ENCODE measurements at regions not wholly inside any gene's neighbourhood (a gene's known extent, or its start where the extent isn't known, plus 50 kb on each side); places are given as distances from the start of the nearest gene placed in this dataset.

DNA sequence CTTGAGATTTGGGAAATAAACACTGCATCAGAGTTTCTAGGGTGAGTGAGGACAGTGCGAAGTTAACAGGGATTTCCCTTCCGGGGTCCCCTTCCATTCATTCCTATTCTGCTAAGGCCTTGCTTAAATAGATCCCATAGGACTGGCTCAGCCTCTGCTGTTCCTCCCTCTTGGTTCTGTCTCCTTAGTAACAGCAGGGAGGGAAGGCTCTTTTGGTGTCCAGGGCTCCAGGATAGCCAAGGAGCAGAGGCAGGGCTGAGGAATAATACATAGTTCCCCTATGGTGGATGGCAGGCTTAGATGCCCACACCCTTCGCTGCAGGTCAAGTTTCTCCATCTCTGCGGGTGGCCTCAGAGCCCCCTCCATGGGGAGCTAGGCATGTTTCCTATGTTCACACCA is 591.7 kb downstream of the ACTL7B start:
- ATAC-seq (ENCODE audit: low read depth) (no peak), DNase-seq (no peak)
- Histone ChIP-seq H3K9me1 (ENCODE audit: insufficient read depth, low read length) (no peaks in the 10 kb centered on the region), H3K9me3 (ENCODE audit: control insufficient read depth, insufficient read depth, low read length) (no peaks in the 10 kb centered on the region), H4K91ac (ENCODE audit: insufficient read depth, low read depth, low read length) (no peak overlapping the region), H3K4me2 (ENCODE audit: low read depth, low read length) (no peak overlapping the region), H3K36me3 (ENCODE audit: control insufficient read depth, insufficient read depth, low read length) (no peaks in the 10 kb centered on the region), H2BK15ac (ENCODE audit: low read depth, low read length) (no peak overlapping the region), H3K9ac (ENCODE audit: low read depth, low read length) (no peak overlapping the region), H3K14ac (replicated peaks; ENCODE audit: low read depth, low read length) (no peak overlapping the region), H3K27me3 (ENCODE audit: control insufficient read depth, insufficient read depth, low read length) (no peaks in the 10 kb centered on the region), H3K79me1 (ENCODE audit: low read depth in 1 of 2, low read length in 2 of 2) (no peaks in the 10 kb centered on the region), H3K56ac (ENCODE audit: extremely low read depth, insufficient read depth, low read length) (no peak overlapping the region), H2AK9ac (replicated peaks; ENCODE audit: low read depth, low read length, poor library complexity) (no peak overlapping the region), H3K18ac (ENCODE audit: low read depth, low read length) (no peak overlapping the region), H4K20me1 (ENCODE audit: insufficient read depth, low read length) (no peaks in the 10 kb centered on the region), H3K4ac (ENCODE audit: low read depth, low read length) (no peak overlapping the region), H3K23ac (ENCODE audit: low read depth, low read length) (no peak overlapping the region), H4K5ac (ENCODE audit: low read depth, low read length) (no peak overlapping the region), H3K27ac (ENCODE audit: insufficient read depth, low read length) (no peak overlapping the region), H4K8ac (ENCODE audit: low read depth in 2 of 2, low read length in 2 of 2) (no peak overlapping the region), H2AFZ (replicated peaks; ENCODE audit: low read length, poor library complexity) (no peak overlapping the region), H2AK5ac (ENCODE audit: low read depth, low read length) (no peak overlapping the region), H3K4me3 (ENCODE audit: insufficient read depth, low read depth, low read length) (no peak overlapping the region), H2BK20ac (ENCODE audit: low read depth, low read length) (no peak overlapping the region), H2BK120ac (ENCODE audit: low read depth, low read length) (no peak overlapping the region), H2BK5ac (ENCODE audit: low read depth, low read length, poor library complexity, severe bottlenecking) (no peak overlapping the region), H3K4me1 (ENCODE audit: control insufficient read depth, insufficient read depth, low read length) (no peaks in the 10 kb centered on the region; the same call in 1 of the 2 replicates)
- CTCF ChIA-PET = no interaction called here
- no TSS peak for BruUV-seq (replicated peaks)
- intact Hi-C loops (cut with micrococcal nuclease) = no loop called here
- dilution Hi-C loops (cut with HindIII; ENCODE audit: low sequenced_read_pairs, unreplicated experiment) = no loop called here
- TF ChIP-seq BHLHE40 (IDR thresholded peaks at IDR 0.05; ENCODE audit: low read depth, low read length) (no peak), RFX5 (IDR thresholded peaks at IDR 0.05; ENCODE audit: low read depth, low read length) (no peak), NFE2L2 (IDR thresholded peaks at IDR 0.05; ENCODE audit: low read depth, low read length) (no peak), MAFK (IDR thresholded peaks at IDR 0.05; ENCODE audit: low read depth, low read length) (no peak), FOS (IDR thresholded peaks at IDR 0.05; ENCODE audit: low read depth, low read length) (no peak), CHD1 (IDR thresholded peaks at IDR 0.05; ENCODE audit: low read depth, low read length) (no peak), CEBPB (IDR thresholded peaks at IDR 0.05; ENCODE audit: low read depth, low read length) (no peak), MXI1 (IDR thresholded peaks at IDR 0.05; ENCODE audit: borderline replicate concordance, low read depth, low read length) (no peak), RAD21 (IDR thresholded peaks at IDR 0.05; ENCODE audit: low read length) (no peak)
- POLR2A ChIA-PET (ENCODE audit: unreplicated experiment) = no interaction called here
- in situ Hi-C loops (cut with MboI; ENCODE audit: low sequenced_read_pairs) = no loop called here
- 95% methylated on average over 2 of the region's 4 CpGs; no CpG with 5 or more reads in 1 of the 2 experiments for WGBS, 2 experiments (ENCODE audit: extremely low coverage in 2 of 2, insufficient read length in 1 of 2)
